HG03442 (cell line): ENCODE measurements at regions not wholly inside any gene's neighbourhood (a gene's known extent, or its start where the extent isn't known, plus 50 kb on each side); places are given as distances from the start of the nearest gene placed in this dataset.
"Not testable (repeated sequence)": the region's sequence is repeated elsewhere in the genome, so short reads cannot be mapped to it uniquely, and the experiment has no call there.

Source experiments
- ATAC-seq: cut with Tn5 transposase; IDR thresholded peaks from one replicate; pipeline ENCODE4 v1.9.1; 2021; ENCODE audit warnings: mild to moderate bottlenecking, moderate library complexity; ENCODE audit not compliant: unreplicated experiment

DNA sequence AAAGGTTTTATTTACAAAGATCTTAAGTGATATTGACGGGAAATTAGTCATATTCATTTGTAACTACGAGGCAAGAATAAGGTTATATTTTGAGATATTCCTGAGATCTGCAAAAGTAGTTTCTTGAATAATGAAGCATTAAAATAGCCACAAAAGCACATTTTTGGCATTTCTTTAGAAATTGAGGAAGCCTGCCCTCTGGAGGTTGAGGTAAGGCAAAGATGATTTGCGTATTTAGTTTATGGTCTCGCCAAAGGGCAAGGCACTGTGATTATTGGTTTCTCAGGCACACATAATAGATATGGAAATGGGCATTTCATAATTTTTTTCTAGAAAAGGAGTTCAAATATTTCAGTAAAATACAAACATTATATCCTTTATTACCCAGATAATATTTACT lies 143.7 kb upstream of the RPRM start:
- ATAC-seq, result no peak

DNA sequence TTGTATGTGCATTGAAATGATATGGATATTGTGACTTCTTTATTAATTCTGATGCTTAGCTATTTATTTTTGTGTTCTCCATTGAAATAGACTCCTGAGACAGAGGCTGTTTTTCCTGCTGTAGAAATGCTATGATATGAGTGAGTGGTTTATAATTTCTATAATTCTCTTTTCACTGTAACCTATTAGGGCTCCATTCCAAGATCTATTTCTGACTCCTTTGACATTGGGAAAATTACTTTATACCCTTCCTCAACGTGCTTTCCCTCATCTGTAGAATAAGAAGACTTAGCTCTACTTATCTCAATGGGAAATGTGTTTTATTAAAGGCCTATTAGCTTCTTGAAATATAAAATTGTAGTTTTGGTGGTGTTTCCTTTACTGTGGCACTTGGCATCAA lies 144.5 kb upstream of the RPRM start:
- ATAC-seq, result no peak

DNA sequence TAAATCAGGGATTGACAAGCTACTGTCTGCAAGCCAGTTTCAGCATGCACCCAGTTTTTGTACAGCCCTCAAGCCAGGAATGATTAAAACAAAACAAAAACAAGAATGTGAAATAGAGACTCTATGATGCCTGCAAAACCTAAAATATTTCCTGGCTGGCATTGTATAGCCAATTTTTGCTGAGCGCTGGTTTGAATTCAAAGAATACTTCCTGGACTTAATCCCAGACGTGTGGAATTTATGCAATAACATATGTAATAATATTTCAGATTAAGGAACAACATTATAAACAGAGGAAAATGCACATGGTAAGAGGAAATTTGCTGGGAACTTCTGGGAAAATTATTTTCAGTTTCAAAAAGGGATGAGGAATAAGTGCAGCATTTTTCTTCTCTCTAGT lies 148.1 kb upstream of the RPRM start:
- ATAC-seq, result no peak

DNA sequence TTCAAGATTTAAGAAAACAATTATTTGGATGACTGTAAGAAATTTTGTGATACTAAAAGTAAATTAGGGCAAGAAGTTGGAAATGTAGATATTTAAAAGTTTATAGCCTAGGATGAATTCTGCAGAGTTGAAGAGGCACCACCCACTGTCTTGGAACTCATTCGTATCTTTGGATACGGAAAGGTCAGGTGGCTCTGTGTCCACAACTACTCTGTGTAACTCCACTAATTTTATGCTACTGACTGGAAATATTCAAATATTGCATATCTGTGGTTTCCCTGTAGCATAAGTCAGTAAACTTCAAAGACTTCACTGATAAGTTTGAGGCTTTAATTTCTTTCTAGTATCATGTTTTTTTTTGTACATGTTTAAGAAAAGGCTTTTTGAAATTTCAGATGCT lies 156.9 kb upstream of the RPRM start:
- ATAC-seq, result no peak

DNA sequence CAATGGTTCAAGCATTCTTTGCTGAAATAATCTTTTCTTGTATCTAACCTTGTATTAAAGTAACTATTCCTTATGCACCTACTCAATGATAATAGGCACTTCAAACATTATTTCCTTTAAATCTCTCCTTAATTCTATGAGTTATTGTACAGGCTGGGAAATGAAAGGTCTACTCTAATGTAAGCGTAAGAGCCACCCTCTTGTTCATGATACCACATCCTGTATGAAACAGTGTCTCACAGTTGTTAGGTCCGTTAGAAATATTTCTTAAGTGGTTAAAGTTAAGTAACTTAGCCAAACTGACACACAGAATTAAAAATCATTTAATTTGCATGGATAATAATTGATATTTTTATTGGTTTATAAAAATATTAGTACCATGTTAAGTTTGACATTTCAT lies 162.5 kb upstream of the RPRM start:
- no peak for ATAC-seq

DNA sequence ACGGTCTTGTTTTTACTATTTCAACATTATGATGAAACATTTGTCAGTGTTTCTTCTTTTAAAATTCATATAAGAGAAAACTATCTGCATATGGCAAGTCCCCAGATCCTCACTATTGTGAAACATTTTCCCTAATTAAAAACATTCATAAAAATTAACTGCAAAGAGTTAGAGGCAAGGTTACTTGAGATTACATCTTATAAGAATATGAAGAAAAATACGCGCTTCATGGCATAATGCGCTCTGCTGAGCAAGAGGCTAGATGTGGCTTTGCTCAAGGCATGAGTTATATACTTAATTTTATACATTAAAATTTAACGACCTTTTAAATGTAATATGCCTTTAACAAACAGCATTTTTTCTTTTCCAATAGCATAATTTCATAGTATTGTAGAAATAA lies 166.4 kb upstream of the RPRM start:
- ATAC-seq, result no peak

DNA sequence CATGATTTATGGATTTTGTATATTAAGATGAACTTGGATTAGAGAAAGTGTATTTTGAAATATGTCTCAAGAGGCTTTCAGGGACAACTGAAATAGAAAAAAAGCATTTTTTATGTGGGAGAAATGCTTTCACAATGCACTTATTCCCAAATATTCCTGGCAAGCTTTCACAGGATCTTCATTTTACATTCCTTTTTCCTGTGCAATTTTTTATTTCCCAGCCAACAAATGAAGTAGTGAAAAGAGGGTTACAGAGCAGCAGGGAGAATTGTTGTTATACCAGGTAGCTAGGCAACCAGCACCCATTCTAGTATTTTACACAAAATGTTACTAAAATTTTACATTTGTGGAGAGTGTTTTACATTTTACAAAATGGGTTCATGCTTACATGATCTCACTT lies 167.0 kb upstream of the RPRM start:
- ATAC-seq, result no peak

DNA sequence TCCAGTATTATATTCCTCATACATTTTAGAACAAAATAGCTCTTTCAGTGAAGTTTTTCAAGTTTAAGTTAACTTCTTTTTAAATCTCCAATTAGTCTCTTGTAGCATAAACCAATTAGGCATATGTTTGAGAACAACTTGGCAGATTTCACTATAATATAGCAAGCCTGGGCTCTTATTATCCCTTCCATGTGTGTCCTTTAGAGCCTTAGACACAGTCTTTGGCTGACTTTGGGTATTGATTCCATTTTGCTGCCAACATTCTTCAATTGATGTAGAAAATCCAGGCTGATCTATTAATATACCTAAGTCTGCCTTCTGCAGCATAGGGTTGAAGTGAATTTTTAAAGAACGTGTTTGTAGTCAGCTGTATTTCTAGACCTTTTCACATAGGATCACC lies 179.1 kb upstream of the RPRM start:
- no peak for ATAC-seq

DNA sequence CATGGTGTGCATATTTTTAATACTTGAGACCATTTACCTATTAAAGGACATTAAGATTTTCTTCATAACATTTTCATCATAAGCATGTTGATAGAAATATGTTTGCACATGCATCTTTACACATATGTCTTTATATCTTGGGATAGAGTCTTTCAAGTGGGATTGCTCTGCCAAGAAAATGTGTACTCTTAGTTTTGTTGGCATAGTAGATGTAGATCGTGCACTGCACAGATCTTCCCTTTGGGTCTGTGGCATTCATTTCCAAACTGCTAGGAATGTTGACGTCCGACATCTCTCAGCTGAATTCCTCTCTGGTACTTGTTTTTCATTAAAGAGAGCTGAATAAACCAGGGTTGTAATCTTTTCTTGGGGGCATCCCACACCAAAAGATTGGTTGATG lies 183.2 kb upstream of the RPRM start:
- ATAC-seq, result no peak

DNA sequence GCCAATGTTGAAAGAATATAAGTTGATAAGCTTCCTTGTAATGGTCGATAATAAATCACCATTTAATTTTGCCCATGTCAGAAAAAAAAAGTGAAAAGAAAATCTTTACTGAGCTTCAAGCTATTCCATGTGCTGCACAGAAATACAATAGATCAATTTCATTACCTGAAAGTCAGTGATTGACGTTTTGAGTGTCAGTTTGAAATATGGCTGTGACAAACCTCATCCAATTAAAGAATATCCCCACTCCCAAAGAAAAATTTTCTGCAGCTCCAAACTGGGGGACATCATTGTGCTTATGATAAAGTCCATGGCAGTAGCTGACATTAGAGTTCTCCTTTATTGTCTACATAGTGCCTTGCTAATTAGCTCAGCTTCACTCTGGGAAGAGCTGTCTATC lies 184.8 kb upstream of the RPRM start:
- no peak for ATAC-seq

DNA sequence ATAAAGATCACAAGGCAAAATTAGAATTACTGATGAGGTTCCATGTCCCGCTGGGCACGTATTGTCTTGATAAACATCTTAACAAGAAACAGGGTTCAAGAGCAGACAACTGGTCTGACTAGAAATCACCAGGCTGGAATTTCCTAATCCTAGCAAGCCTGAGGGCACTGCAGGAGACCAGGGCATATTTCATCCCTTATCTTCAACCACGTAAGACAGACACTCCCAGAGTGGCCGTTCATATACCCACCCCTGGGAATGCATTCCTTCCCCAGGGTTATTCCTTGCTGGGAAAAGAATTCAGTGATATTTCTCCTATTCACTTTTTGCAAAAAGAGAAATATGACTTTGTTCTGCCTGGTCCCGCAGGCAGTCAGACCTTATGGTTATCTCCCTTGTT lies 185.4 kb upstream of the RPRM start:
- ATAC-seq, result not testable (repeated sequence)

DNA sequence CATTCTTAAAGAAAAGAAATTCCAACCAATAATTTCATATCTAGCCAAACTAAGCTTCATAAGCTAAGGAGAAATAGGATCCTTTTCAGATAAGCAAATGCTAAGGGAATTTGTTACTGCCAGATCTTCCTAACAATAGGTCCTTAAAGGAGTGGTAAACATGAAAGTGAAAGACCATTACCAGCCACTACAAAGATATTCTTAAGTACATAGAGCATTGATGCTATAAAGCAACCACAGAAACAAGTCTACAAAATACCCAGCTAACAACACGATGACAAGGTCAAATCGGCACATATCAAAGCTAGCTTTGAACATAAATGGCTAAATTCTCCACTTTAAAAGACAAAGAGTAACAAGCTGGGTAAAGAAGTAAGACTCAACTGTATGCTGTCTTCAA lies 188.9 kb upstream of the RPRM start:
- ATAC-seq, result no peak

DNA sequence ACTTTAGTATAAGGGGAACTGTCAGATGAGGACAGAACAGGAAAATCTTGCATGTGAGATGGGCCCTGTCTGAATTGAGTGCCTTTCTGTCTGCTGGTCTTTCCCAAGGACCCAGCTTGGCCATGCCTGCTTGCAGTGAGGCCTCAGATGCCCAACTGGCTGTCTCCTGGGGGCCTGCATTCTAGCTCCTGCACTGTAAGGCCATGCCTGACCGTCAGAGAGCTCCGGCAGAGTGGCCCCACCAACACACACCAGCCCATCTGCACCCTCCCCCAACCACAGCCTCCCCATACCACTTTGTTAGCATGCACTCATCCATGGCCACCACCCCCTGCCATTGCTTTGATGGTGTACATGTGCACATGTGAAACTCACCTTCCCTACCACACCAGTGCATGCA lies 190.4 kb upstream of the RPRM start:
- no peak for ATAC-seq

DNA sequence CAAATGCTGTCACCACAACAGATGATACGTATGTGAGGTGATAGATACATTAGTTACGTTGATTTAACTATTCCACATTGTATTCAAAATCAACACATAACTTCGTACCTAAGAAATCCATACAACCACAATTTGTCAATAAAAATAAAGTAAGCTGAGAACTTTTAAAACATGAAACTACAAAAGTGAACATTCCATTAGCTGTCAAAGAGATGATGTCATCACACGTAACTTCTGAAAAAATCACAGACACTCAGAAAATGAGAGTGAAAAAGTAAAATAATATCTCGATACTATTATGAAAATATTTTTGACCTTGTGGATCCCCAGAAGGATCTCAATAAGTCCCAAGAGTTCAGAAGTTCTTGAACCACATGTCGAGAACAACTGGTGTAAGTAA lies 161.6 kb upstream of the GALNT13 start:
- ATAC-seq, result no peak

DNA sequence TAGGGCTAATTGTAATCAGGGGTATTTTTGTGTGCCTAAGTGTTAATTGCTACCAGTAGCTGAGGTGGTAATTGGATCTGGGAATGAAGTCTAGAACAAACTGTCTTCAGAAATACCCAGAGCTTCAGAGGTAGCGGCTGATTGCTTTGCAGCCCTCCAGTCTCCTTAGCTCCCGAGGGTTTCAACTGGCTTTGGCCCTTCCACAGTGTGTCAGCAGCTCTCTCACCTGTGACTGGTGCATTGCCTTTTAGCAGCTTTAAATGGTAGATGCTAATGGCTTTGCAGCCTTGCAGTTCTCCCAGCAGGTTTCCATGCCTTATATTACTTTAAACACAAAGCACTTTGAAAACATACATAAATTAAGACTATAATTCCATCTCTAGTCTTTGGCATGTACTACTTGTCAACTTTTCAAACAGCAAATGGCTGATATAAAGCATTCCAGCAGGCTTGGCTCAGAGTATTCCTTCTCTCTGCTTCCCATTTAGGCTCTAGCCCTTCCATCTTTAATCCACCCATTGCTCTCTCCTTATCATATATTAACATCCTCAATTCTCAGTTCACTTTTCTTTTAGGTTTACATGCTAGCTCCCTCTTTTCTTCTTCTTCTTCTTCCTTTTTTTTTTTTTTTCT lies 156.4 kb upstream of the GALNT13 start:
- ATAC-seq, result no peak

DNA sequence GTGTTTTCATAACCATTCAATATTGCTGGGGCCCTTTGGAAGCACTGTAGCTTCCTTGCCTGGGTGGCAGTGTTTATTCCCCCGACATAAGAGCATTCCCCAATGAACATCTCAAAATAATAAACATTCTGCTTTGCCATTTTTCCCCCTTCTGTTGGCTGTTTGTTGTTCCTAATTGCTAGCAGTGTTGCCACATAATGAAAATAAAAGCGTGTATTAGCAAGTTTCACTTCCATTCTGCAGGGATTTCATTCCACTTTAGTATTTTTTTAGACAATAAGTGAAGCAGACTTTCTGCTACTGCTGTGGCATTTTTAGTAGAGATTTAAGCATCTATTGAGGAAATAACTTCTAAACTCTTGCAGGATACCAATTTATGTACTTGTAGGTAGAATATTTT lies 154.7 kb upstream of the GALNT13 start:
- no peak for ATAC-seq

DNA sequence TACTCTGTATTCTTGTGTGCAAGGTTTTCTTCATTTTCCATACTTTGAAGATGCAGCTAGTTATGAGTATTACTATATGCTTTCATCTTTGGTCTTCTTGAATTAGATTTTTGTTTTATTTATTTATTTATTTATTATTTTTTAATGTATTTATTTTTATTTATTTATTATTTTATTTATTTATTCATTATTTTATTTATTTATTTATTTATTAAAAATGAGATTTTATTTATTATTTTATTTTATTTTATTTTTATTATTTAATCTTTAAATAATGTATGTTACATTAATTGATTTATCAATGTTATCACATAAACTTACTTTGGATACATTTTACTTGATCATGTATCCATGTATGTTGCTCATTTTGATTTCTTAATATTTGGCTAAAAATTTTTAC lies 132.3 kb upstream of the GALNT13 start:
- ATAC-seq, result no peak

DNA sequence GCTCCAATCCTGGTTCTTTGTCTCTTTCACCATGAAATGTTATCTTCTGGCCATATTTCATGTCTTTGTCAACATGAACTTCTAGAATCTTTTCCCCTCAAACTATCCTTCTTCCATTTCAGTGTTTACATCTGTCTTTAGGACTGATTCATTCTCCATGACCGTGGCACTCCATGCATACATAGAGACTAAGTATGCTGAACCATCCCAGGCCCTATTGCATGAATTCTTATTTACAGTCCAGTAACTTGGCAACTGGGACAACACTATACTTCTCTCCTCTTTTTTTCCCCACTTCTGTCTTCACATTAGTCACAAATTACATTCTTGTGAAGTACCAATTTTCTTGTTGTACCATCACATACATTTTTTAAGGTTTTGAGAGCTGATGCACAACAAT lies 109.8 kb upstream of the GALNT13 start:
- ATAC-seq, result no peak

DNA sequence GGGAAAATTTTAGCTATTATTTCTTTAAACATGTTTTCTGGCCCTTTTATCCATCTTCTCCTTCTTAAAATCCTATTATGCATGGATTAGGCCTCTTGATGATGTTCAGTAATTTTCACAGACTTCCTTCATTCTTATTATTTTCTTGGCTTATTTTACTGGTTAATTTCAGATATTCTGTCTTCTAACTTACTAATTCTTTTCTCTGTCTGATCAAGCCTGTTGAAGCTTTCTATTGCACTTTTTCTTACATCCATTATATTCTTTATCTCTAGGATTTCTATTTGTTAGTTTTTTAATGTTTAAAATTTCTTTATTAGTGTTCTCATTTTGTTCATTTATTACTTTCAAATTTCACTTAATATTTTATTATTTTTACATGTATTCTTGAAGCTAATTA lies 105.3 kb upstream of the GALNT13 start:
- no peak for ATAC-seq

DNA sequence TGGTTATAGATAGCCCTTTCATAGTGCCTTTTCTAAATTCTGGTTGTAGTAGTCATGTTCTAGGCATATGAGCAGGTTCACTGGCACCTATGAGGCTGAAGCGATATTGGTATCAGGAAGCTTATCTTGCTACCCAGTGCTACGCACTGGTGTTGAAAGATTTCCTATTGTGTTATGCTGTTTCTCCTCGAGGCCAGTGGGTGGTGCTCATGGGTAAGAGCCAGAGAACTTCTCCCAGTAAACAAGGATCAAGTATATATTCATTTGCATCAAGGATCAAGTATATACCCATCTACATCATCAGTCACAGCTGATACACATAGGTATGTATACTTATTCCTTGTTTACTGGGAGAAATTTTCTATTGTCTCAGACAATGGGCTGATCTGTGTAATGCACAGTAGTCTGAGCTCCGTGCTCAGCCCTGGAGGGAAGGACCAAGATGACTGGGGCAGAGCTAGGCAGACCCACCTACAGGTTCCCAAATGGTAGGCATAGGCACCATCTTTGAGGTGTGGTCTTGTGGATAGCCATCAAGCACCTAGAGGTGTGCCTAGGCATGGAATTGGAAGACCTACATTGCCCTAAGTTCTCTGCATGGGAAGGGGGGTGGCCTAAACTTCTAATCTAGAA lies 101.2 kb upstream of the GALNT13 start:
- no peak for ATAC-seq

DNA sequence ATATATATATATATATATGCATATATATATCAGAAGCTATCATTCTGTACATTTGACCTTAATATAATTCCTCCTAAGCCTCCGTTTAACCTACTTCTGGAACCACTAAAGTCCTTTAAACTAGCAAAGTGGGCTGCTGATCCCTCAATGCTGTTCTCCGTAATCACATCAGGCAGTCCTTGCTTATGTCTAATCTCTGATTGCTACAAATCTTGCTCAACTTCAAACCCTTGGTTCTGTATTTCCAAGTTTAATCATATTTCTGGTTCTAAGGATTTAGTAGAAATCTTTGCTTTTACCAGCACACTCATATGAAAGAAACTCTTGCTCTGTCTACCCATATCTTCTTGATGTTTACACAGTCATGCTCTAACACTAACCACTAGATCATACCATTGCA lies 91.5 kb upstream of the GALNT13 start:
- ATAC-seq, result no peak

DNA sequence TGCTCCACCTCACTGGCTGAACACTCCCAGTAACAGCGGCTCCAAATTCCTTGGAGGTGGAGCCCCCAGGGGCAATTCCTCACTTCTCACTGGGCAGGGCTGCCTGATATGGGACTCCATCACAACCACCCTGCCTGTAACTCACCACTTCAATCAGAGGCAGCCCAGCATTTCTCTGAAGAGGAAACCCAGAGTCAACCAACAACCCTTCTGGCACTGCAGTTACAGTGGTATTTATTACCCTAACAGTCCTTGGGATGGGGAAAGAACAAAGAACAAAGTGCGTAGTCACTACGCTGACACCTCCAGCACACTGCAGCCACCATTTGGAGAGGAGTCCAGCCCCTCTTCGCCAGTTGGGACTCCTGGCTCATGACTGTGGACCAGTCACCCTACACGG lies 85.7 kb upstream of the GALNT13 start:
- no peak for ATAC-seq

DNA sequence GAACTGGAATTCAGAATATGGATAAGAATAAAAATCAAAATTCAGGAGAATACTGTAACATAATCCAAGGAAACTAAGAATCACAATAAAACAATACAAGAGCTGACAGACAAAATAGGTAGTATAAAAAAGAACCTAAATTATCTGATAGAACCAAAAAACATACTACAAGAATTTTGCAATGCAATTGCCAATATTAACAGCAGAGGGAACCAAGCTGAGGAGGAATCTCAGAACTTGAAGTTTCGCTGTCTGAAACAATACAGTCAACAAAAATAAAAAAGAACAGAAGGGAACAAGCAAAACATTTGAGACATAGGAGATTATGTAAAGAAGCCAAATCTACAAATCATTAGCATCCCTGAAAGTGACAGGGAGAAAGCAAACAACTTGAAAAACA lies 84.1 kb upstream of the GALNT13 start:
- no peak for ATAC-seq
